ENCODE measurements at regions not wholly inside any gene's neighbourhood (a gene's known extent, or its start where the extent isn't known, plus 50 kb on each side); places are given as distances from the start of the nearest gene placed in this dataset.
"Not testable (repeated sequence)": the region's sequence is repeated elsewhere in the genome, so short reads cannot be mapped to it uniquely, and the experiment has no call there.

GRCh38 chr2:43065036-43065435, 161.4 kb downstream of the ZFP36L2 start:
- no peaks in the 10 kb centered on the region for H3K36me3 ChIP-seq (ENCODE audit: control insufficient read depth, insufficient read depth, low read length)
- H3K4me1 ChIP-seq (ENCODE audit: control insufficient read depth, insufficient read depth, low read length), result peaks cover 18% of the 10 kb centered on the region
- H3K4me3 ChIP-seq (ENCODE audit: insufficient read depth, low read depth, low read length), result no peak overlapping the region
- no peak overlapping the region for H3K27ac ChIP-seq (ENCODE audit: insufficient read depth, low read depth, low read length, poor library complexity, severe bottlenecking)
- no peaks in the 10 kb centered on the region for H3K9me3 ChIP-seq (ENCODE audit: control insufficient read depth, low read length)
- H3K27me3 ChIP-seq (ENCODE audit: control insufficient read depth, insufficient read depth, low read length, poor library complexity, severe bottlenecking), result no peaks in the 10 kb centered on the region
- 93 to 96% methylated on average over 3 of the region's 3 CpGs for WGBS, 2 experiments

GRCh38 chr2:43063096-43063495, 163.3 kb downstream of the ZFP36L2 start:
- 90 to 98% methylated on average over 14 to 16 of the region's 32 CpGs for WGBS, 2 experiments
- H3K4me3 ChIP-seq (ENCODE audit: insufficient read depth, low read depth, low read length); H3K36me3 ChIP-seq (ENCODE audit: control insufficient read depth, insufficient read depth, low read length); H3K9me3 ChIP-seq (ENCODE audit: control insufficient read depth, low read length); H3K27ac ChIP-seq (ENCODE audit: insufficient read depth, low read depth, low read length, poor library complexity, severe bottlenecking); H3K27me3 ChIP-seq (ENCODE audit: control insufficient read depth, insufficient read depth, low read length, poor library complexity, severe bottlenecking): not testable (repeated sequence)
- peaks cover 14% of the 10 kb centered on the region for H3K4me1 ChIP-seq (ENCODE audit: control insufficient read depth, insufficient read depth, low read length)

GRCh38 chr2:43062058-43062457, 164.3 kb downstream of the ZFP36L2 start:
- no peak overlapping the region for H3K4me3 ChIP-seq (ENCODE audit: insufficient read depth, low read depth, low read length)
- no peaks in the 10 kb centered on the region for H3K27me3 ChIP-seq (ENCODE audit: control insufficient read depth, insufficient read depth, low read length, poor library complexity, severe bottlenecking)
- H3K9me3 ChIP-seq (ENCODE audit: control insufficient read depth, low read length), result no peaks in the 10 kb centered on the region
- no peaks in the 10 kb centered on the region for H3K36me3 ChIP-seq (ENCODE audit: control insufficient read depth, insufficient read depth, low read length)
- peaks cover 17% of the 10 kb centered on the region for H3K4me1 ChIP-seq (ENCODE audit: control insufficient read depth, insufficient read depth, low read length)
- H3K27ac ChIP-seq (ENCODE audit: insufficient read depth, low read depth, low read length, poor library complexity, severe bottlenecking), result no peak overlapping the region

- peaks cover 23% of the 10 kb centered on the region for H3K4me1 ChIP-seq (ENCODE audit: control insufficient read depth, insufficient read depth, low read length)
- H3K4me3 ChIP-seq (ENCODE audit: insufficient read depth, low read depth, low read length), result no peak overlapping the region
- no peaks in the 10 kb centered on the region for H3K9me3 ChIP-seq (ENCODE audit: control insufficient read depth, low read length)
- H3K36me3 ChIP-seq (ENCODE audit: control insufficient read depth, insufficient read depth, low read length), result no peaks in the 10 kb centered on the region
- WGBS, 2 experiments, result 83 to 93% methylated on average over 3 of the region's 3 CpGs
- H3K27ac ChIP-seq (ENCODE audit: insufficient read depth, low read depth, low read length, poor library complexity, severe bottlenecking), result no peak overlapping the region
- no peaks in the 10 kb centered on the region for H3K27me3 ChIP-seq (ENCODE audit: control insufficient read depth, insufficient read depth, low read length, poor library complexity, severe bottlenecking)
These were observed 165.9 kb downstream of the ZFP36L2 start for GRCh38 chr2:43060390-43061016.

- WGBS, 2 experiments, result 92 to 95% methylated on average over 12 of the region's 12 CpGs
- Histone ChIP-seq H3K27ac (ENCODE audit: insufficient read depth, low read depth, low read length, poor library complexity, severe bottlenecking) (no peak overlapping the region), H3K36me3 (ENCODE audit: control insufficient read depth, insufficient read depth, low read length) (no peaks in the 10 kb centered on the region), H3K9me3 (ENCODE audit: control insufficient read depth, low read length) (no peaks in the 10 kb centered on the region), H3K27me3 (ENCODE audit: control insufficient read depth, insufficient read depth, low read length, poor library complexity, severe bottlenecking) (no peaks in the 10 kb centered on the region), H3K4me1 (ENCODE audit: control insufficient read depth, insufficient read depth, low read length) (peaks cover 34% of the 10 kb centered on the region), H3K4me3 (ENCODE audit: insufficient read depth, low read depth, low read length) (no peak overlapping the region)
These were observed 167.1 kb downstream of the ZFP36L2 start for GRCh38 chr2:43059183-43059897.

GRCh38 chr2:43058726-43059110, 167.7 kb downstream of the ZFP36L2 start:
- H3K9me3 ChIP-seq (ENCODE audit: control insufficient read depth, low read length), result no peaks in the 10 kb centered on the region
- 87 to 89% methylated on average over 3 of the region's 3 CpGs for WGBS, 2 experiments
- peaks cover 37% of the 10 kb centered on the region for H3K4me1 ChIP-seq (ENCODE audit: control insufficient read depth, insufficient read depth, low read length)
- no peak overlapping the region for H3K27ac ChIP-seq (ENCODE audit: insufficient read depth, low read depth, low read length, poor library complexity, severe bottlenecking)
- no peaks in the 10 kb centered on the region for H3K36me3 ChIP-seq (ENCODE audit: control insufficient read depth, insufficient read depth, low read length)
- no peak overlapping the region for H3K4me3 ChIP-seq (ENCODE audit: insufficient read depth, low read depth, low read length)
- no peaks in the 10 kb centered on the region for H3K27me3 ChIP-seq (ENCODE audit: control insufficient read depth, insufficient read depth, low read length, poor library complexity, severe bottlenecking)

GRCh38 chr2:43057742-43058725, 168.4 kb downstream of the ZFP36L2 start:
- Histone ChIP-seq H3K4me1 (ENCODE audit: control insufficient read depth, insufficient read depth, low read length) (peaks cover 37% of the 10 kb centered on the region), H3K27ac (ENCODE audit: insufficient read depth, low read depth, low read length, poor library complexity, severe bottlenecking) (no peak overlapping the region), H3K27me3 (ENCODE audit: control insufficient read depth, insufficient read depth, low read length, poor library complexity, severe bottlenecking) (no peaks in the 10 kb centered on the region), H3K9me3 (ENCODE audit: control insufficient read depth, low read length) (no peaks in the 10 kb centered on the region), H3K36me3 (ENCODE audit: control insufficient read depth, insufficient read depth, low read length) (no peaks in the 10 kb centered on the region), H3K4me3 (ENCODE audit: insufficient read depth, low read depth, low read length) (no peak overlapping the region)
- WGBS, 2 experiments, result 58 to 66% methylated on average over 18 to 20 of the region's 20 CpGs

GRCh38 chr2:43057026-43057741, 169.2 kb downstream of the ZFP36L2 start:
- Histone ChIP-seq H3K27ac (ENCODE audit: insufficient read depth, low read depth, low read length, poor library complexity, severe bottlenecking) (no peak overlapping the region), H3K4me1 (ENCODE audit: control insufficient read depth, insufficient read depth, low read length) (peaks cover 37% of the 10 kb centered on the region), H3K27me3 (ENCODE audit: control insufficient read depth, insufficient read depth, low read length, poor library complexity, severe bottlenecking) (no peaks in the 10 kb centered on the region), H3K36me3 (ENCODE audit: control insufficient read depth, insufficient read depth, low read length) (no peaks in the 10 kb centered on the region), H3K9me3 (ENCODE audit: control insufficient read depth, low read length) (no peaks in the 10 kb centered on the region), H3K4me3 (ENCODE audit: insufficient read depth, low read depth, low read length) (no peak overlapping the region)
- 80 to 86% methylated on average over 16 of the region's 16 CpGs for WGBS, 2 experiments

GRCh38 chr2:43055985-43056384, 170.4 kb downstream of the ZFP36L2 start:
- Histone ChIP-seq H3K27me3 (ENCODE audit: control insufficient read depth, insufficient read depth, low read length, poor library complexity, severe bottlenecking) (no peaks in the 10 kb centered on the region), H3K27ac (ENCODE audit: insufficient read depth, low read depth, low read length, poor library complexity, severe bottlenecking) (no peak overlapping the region), H3K4me1 (ENCODE audit: control insufficient read depth, insufficient read depth, low read length) (peaks cover 37% of the 10 kb centered on the region), H3K9me3 (ENCODE audit: control insufficient read depth, low read length) (no peaks in the 10 kb centered on the region), H3K4me3 (ENCODE audit: insufficient read depth, low read depth, low read length) (no peak overlapping the region), H3K36me3 (ENCODE audit: control insufficient read depth, insufficient read depth, low read length) (no peaks in the 10 kb centered on the region)
- 73 to 86% methylated on average over 3 of the region's 3 CpGs for WGBS, 2 experiments
